ENCODE measurements at regions not wholly inside any gene's neighbourhood (a gene's known extent, or its start where the extent isn't known, plus 50 kb on each side); places are given as distances from the start of the nearest gene placed in this dataset.

GRCh38 chr3:40639006-40639405 is 114.2 kb downstream of the ZNF621 start:
- in situ Hi-C loops (cut with MboI; ENCODE audit: low sequenced_read_pairs): no loop called here

GRCh38 chr3:40642812-40643211 is 118.1 kb downstream of the ZNF621 start:
- in situ Hi-C loops (cut with MboI; ENCODE audit: low sequenced_read_pairs): no loop called here

- in situ Hi-C loops (cut with MboI; ENCODE audit: low sequenced_read_pairs): no loop called here
These were observed 121.1 kb downstream of the ZNF621 start for GRCh38 chr3:40645883-40646282.

- in situ Hi-C loops (cut with MboI; ENCODE audit: low sequenced_read_pairs): no loop called here
These were observed 124.6 kb downstream of the ZNF621 start for GRCh38 chr3:40649346-40649745.

GRCh38 chr3:40652072-40652471 is 127.3 kb downstream of the ZNF621 start:
- in situ Hi-C loops (cut with MboI; ENCODE audit: low sequenced_read_pairs): no loop called here

- in situ Hi-C loops (cut with MboI; ENCODE audit: low sequenced_read_pairs): no loop called here
These were observed 128.2 kb downstream of the ZNF621 start for GRCh38 chr3:40653001-40653400.

- in situ Hi-C loops (cut with MboI; ENCODE audit: low sequenced_read_pairs): no loop called here
These were observed 129.1 kb downstream of the ZNF621 start for GRCh38 chr3:40653878-40654277.

- in situ Hi-C loops (cut with MboI; ENCODE audit: low sequenced_read_pairs): no loop called here
These were observed 130.8 kb downstream of the ZNF621 start for GRCh38 chr3:40655551-40655950.

- in situ Hi-C loops (cut with MboI; ENCODE audit: low sequenced_read_pairs): no loop called here
These were observed 132.9 kb downstream of the ZNF621 start for GRCh38 chr3:40657623-40658022.

- in situ Hi-C loops (cut with MboI; ENCODE audit: low sequenced_read_pairs): no loop called here
These were observed 133.5 kb downstream of the ZNF621 start for GRCh38 chr3:40658305-40658704.

- in situ Hi-C loops (cut with MboI; ENCODE audit: low sequenced_read_pairs): no loop called here
These were observed 135.8 kb downstream of the ZNF621 start for GRCh38 chr3:40660554-40660953.

- in situ Hi-C loops (cut with MboI; ENCODE audit: low sequenced_read_pairs): no loop called here
These were observed 136.5 kb downstream of the ZNF621 start for GRCh38 chr3:40661284-40661683.

GRCh38 chr3:40663280-40663679 is 138.5 kb downstream of the ZNF621 start:
- in situ Hi-C loops (cut with MboI; ENCODE audit: low sequenced_read_pairs): no loop called here

GRCh38 chr3:40669176-40669575 is 144.4 kb downstream of the ZNF621 start:
- in situ Hi-C loops (cut with MboI; ENCODE audit: low sequenced_read_pairs): no loop called here

GRCh38 chr3:40672861-40673260 is 148.1 kb downstream of the ZNF621 start:
- in situ Hi-C loops (cut with MboI; ENCODE audit: low sequenced_read_pairs): no loop called here

- in situ Hi-C loops (cut with MboI; ENCODE audit: low sequenced_read_pairs): no loop called here
These were observed 152.6 kb downstream of the ZNF621 start for GRCh38 chr3:40677321-40677720.

GRCh38 chr3:40677749-40678148 is 153.0 kb downstream of the ZNF621 start:
- in situ Hi-C loops (cut with MboI; ENCODE audit: low sequenced_read_pairs): no loop called here

GRCh38 chr3:40679290-40679689 is 154.5 kb downstream of the ZNF621 start:
- in situ Hi-C loops (cut with MboI; ENCODE audit: low sequenced_read_pairs): no loop called here

- in situ Hi-C loops (cut with MboI; ENCODE audit: low sequenced_read_pairs): no loop called here
These were observed 156.2 kb downstream of the ZNF621 start for GRCh38 chr3:40680685-40681657.

- in situ Hi-C loops (cut with MboI; ENCODE audit: low sequenced_read_pairs): no loop called here
These were observed 156.9 kb downstream of the ZNF621 start for GRCh38 chr3:40681658-40682055.

- in situ Hi-C loops (cut with MboI; ENCODE audit: low sequenced_read_pairs): no loop called here
These were observed 165.1 kb downstream of the ZNF621 start for GRCh38 chr3:40689837-40690236.

GRCh38 chr3:40690749-40691451 is 166.1 kb downstream of the ZNF621 start:
- in situ Hi-C loops (cut with MboI; ENCODE audit: low sequenced_read_pairs): no loop called here

Measured in HL-60/S4 treated with phorbol 12-myristate 13-acetate at 8.2 ng/mL for 4 days and 3 days (cell line).